ENCODE measurements at regions not wholly inside any gene's neighbourhood (a gene's known extent, or its start where the extent isn't known, plus 50 kb on each side); places are given as distances from the start of the nearest gene placed in this dataset.
"Not testable (repeated sequence)": the region's sequence is repeated elsewhere in the genome, so short reads cannot be mapped to it uniquely, and the experiment has no call there.

GRCh38 chr5:157997991-157998504 lies 139.1 kb upstream of the CLINT1 start:
- no peak for DNase-seq

DNA sequence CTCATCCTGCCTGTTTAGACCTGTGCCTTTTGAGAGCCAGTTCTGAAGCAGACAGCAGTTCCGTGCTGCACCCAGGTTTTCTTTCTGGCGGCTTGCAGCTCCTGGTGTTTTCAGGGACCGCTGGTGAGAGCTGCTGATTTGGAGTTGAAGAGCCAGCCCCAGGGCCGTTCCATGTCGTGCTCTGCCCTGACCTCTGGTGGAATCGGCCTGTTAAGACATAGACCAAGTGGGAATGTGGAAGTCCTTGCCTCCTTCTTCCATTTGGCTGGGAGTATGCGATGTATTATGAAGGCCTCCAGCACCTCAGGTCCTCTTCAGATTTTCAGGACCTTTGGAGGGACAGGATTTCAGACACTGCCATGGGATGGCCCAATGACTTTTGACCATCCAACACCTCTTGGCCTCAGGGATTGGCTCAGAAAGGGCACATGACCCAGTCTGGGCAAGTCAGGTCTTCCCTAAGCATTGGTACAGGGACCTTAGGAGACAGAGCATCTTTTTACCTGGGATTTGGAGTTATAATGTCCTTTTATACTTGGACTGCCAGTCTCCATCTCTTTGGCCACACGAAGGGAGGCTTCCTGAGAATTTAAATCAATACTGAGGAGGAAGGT lies 136.1 kb upstream of the CLINT1 start:
- peak; percentile 58 for DNase-seq

GRCh38 chr5:157993986-157994691 lies 135.2 kb upstream of the CLINT1 start:
- no peak for DNase-seq

- DNase-seq: no peak
Observed at GRCh38 chr5:157993201-157993600, 134.3 kb upstream of the CLINT1 start.

DNA sequence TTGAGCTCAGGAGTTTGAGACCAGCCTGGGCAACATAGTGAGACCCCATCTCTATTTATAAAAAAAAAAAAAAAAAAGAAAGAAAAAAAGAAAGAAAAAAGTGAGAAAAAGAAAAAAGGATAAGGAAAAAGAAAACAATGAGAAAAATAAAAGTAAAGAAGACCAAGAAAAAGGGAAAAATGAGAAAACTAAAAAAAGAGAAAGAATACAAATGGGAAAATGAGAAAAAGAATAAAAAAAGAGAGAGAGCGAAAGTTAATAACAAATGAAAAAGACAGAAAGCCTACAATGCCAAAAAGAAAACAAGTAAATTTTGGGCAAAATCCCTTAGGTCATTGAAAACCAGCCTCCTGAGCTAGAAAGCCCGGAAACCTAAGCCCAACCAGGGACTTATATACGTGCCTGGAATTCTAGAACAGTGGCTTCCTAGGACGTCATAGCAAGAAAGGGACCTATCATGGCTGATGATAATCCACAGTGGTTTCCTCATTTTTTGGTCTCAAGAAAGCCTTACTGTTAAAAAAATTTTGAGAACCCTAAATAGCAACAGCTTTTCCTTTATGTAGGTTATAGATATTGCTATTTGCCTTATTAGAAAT lies 131.7 kb upstream of the CLINT1 start:
- DNase-seq: no peak

DNA sequence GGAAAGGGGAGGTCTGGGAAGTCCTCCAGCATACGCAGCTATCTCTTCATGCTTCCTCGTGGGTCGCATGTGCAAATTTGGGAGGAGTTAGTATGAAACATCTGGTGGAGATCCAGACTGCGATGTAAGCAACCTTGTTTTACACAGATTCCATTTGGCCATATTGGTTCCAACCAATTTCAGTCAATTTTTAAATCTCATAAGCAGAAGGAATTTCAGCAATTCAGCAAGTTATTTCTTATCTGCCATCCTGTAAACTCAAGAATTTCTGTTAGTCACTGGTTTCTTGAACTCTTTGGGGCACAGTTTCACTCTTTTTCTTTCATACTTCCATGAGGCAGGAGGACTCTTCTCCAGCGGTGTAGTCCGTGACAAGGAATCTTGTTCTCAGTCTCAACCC lies 130.4 kb upstream of the CLINT1 start:
- DNase-seq: no peak

DNA sequence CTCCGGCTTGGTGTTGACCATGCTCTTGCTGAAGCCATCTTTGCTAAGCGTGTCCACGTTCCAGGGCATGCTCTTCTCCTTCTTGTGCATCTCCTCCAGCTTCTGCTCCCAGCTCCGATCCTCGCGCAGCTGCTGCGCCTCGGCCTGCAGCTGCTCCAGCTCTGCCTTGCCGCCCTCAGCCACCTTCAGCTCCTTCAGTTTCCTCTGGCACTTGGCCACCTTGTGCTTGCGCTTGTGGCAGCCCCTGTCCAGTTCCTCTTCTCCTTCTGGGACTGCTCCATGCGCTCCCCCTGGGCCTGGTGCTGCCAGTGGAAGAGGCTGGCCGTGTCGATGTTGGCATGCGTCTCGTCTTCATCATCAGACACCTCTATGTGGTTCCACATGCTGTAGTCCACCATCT lies 128.3 kb upstream of the CLINT1 start:
- DNase-seq: no peak

- no peak for DNase-seq
Observed at GRCh38 chr5:157986431-157986990, 127.6 kb upstream of the CLINT1 start.

- DNase-seq: no peak
Observed at GRCh38 chr5:157984611-157985010, 125.7 kb upstream of the CLINT1 start.

DNA sequence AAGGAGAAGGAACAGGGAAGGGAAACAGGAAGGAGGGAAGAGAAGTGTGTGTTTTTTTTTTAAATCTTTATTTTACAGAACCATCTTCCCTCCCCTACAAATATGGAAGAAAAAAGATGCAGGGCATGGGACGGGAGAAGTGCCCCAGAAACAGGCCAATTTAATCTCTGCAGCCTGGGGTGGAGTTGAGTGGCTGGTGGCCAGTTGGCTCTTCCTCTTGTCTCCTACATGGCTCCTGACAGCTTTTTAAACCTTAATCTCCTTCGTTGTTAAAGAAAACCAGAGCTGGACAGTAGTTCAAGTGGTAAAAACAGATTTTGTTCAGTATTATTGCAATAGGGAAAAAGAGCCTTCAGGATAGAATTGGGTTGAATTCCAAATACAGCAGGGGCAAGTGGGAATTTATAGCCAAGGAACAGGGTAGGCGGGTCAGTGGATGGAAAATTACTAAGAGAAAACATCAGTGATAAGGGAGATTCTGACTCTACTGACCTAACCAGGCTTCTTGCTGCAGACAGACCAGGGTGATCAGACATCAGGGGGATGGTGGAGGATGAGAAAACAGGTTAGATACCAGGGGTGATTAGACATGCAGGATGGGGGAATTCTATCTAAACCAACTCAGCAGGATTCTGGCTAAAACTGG lies 125.1 kb upstream of the CLINT1 start:
- DNase-seq: no peak

DNA sequence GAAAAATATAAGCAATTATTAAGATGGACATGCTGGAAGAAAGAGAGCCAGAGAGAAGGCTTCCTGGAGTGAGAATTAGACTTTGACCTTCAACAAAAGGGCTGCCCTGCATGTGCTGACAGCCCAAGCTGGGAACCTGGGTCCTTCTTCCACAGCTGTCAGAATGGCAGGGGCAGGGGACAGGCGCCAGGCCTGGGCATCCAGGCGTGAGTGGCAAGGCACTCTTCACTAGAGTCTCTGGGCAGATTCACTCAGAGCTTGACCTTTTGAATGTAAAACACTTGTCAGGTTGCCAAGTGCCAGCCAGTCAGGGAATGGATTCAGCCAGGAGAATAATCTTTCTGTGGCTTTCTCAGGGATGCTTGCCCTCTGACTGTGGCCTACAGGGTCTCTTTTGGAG lies 119.1 kb upstream of the CLINT1 start:
- DNase-seq: peak; percentile 48

DNA sequence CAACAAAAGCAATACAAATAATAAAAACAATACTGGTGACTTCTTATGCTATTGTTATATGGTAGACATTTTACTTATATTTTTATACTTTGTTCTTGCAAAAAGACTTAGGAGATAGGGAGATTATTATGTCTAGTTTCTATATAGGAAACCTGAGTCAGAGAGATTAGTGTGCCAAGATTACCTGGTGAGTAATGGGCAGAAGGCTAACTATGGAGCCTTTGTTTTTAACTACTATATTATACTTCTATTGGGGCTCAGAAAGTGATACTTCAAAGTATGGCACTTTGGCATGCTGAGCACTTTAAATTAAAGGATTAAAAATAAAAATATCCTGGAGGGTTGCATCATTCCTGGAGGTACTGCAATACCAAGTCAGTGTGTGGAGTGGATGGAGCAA lies 117.5 kb upstream of the CLINT1 start:
- no peak for DNase-seq

- DNase-seq: no peak
Observed at GRCh38 chr5:157972579-157972978, 113.6 kb upstream of the CLINT1 start.

- peak; percentile 44 for DNase-seq
Observed at GRCh38 chr5:157971571-157972216, 112.7 kb upstream of the CLINT1 start.

DNA sequence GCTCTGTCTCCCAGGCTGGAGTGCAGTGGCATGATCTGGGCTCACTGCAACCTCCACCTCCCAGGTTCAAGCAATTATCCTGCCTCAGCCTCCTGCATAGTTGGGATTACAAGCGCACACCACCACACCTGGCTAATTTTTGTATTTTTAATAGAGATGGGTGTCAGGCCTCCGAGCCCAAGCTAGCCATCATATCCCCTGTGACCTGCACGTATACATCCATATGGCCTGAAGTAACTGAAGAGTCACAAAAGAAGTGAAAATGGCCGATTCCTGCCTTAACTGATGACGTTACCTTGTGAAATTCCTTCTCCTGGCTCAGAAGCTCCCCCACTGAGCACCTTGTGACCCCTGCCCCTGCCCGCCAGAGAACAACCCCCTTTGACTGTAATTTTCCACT lies 109.6 kb upstream of the CLINT1 start:
- DNase-seq: not testable (repeated sequence)

DNA sequence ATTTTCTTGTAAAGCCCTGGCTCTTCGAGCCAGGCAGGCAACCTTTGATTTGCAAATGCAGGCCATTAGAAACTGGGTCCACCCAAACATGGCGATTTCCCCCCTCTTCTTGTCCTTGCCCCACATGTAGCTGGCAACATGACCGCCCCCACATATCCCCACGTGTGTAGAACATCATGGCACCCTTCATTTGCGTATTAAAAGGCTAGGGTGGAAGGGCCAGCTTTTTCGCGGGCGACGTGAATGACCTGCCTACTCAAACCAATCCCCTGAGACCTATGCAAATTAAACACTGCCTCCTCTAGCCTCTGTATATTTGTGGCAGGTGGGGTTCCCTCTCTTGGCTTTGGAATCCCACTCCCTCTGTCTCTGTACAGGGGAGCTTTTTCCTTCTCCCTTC lies 107.0 kb upstream of the CLINT1 start:
- no peak for DNase-seq

DNA sequence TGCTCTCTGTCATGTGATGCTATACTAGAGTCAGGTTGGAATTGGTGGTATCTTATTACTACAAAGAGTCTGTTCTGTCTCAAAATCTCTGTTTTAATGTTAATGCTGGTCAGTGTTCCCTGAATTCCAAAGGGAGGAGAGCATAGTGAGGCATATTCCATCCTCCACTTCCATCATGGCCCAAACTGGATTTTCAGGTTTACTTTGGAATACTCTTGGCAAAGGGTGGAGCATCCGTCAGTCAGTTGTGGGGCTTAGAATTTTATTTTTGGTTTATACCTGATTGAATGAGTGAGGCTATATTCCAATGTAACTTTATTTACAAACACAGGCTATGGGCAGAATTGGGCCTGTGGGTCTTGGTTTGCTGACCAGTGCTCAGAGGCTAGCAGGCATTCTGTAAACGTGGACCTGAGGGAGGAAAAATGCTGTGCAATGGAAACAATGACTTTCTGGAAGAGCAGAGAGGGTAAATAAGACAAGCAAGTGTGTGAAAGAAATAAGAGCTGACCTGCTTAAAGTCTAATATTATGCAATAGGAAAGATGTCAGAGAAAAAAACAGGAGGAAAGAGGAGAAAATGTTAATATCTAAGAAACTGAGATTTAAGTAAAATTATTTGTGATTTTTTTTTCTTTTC lies 106.2 kb upstream of the CLINT1 start:
- DNase-seq: no peak

DNA sequence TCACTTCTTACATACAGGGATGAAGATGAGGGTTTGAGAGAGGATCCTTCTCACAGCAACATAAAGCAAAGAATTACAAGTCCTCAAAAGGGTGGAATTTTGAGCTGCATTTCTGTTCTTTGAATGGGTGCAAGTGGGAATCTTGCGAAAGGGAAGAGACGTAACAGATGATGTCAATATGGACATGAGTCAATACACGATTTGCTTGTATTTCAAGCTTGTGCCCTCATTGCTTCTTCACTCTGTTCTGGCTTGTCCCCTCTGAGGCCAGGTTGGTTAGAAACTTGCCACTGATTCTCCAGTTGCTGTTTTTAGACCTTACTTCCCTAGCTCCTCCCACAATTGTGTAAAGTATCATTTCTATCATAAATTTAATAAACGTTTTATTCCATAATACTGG lies 104.8 kb upstream of the CLINT1 start:
- DNase-seq: no peak

DNA sequence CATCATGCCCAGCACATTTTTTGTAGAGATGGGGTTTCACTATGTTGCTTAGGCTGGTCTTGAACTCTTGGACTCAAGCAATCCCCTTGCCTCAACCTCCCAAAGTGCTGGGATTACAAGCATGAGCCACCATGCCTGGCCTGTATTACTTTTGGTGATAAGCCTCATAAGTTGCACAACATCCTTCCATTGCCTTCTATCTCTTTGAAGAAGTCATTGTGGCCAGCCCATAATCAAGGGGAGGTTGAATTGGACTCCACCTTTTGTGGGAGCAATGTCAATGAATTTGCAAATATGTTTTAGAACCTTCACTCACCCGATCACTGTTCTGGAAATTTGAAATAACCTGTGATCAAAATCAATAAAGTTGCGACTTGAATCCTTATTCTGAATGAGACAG lies 104.3 kb upstream of the CLINT1 start:
- no peak for DNase-seq

DNA sequence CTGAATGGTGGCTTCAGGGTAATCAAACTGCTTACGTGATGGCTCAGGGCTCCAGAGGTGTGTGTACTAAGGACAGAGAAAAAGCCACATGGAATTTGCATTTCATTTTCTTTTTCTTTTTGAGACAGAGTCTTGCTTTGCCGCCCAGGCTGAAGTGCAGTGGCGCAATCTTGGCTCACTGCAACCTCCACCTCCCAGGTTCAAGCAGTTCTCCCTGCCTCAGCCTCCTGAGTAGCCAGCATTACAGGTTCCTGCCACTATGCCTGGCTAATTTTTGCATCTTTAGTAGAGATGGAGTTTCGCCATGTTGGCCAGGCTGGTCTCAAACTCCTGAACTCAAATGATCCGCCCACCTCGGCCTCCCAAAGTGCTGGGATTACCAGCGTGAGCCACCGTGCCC lies 103.7 kb upstream of the CLINT1 start:
- not testable (repeated sequence) for DNase-seq

DNA sequence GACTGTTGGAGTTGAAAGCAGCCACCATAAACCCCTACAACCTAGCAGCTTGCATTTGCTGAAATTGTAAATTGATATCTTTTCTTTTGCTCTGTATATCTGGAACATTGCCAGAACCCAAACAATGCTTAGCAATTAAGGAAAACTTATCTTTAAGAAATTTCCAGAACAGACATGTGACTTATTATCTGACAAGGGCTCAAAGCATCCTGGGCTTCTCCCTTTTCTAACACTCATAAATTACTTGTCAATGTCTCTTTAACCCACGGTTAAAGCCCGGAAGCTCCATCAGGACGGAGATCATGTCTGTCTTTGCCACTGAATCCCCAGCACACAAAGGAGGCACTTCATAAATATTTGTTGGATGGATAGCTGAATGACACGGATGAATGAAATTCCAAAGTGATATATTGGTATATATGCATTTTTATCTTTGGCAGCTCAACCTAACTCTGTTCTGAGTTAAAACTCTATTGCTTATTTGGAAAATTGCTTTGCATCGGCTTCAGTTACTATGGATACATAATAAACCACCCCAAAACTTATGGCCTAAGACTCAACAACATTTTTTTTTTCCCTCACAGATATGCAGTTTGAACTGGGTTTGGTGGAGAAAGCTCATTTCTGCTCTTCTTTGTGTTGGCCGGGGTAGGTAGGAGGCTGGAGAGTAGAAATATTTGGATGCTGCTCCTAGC lies 103.1 kb upstream of the CLINT1 start:
- DNase-seq: no peak

GRCh38 chr5:157961176-157961575 lies 102.2 kb upstream of the CLINT1 start:
- DNase-seq: no peak
